CD4-positive, alpha-beta T cell (primary cell): ENCODE measurements at regions not wholly inside any gene's neighbourhood (a gene's known extent, or its start where the extent isn't known, plus 50 kb on each side); places are given as distances from the start of the nearest gene placed in this dataset.

Experiments
- ATAC-seq: fragments of 200-7000 bp; cut with Tn5 transposase; one replicate; pipeline ENCODE4 v1.10.0; 2022; ENCODE audit warnings: mild to moderate bottlenecking; ENCODE audit not compliant: poor library complexity
- CTCF ChIA-PET: fragments of 350-600 bp; sonication (Branson Sonifier 250); formaldehyde crosslinking; loops from one replicate; lab custom pipeline; 2021; ENCODE audit warnings: antibody characterized with exemption, inconsistent platforms; lab: Charles Lee
- POLR2A ChIA-PET: fragments of 350-600 bp; sonication (Branson Sonifier 250); formaldehyde crosslinking; loops from one replicate; lab custom pipeline; 2021; ENCODE audit warnings: antibody characterized with exemption, inconsistent platforms; lab: Charles Lee
- DNase-seq, 14 experiments: peaks; one replicate each; pipeline ENCODE4 v3.0.0-alpha.2; 2013 to 2020; ENCODE audit warnings: mixed read lengths in 2 of 14
- H3K27ac ChIP-seq, 2 donors: one replicate each; pipeline versions ENCODE4 v1.5.1 to v1.7.0; 2013; ENCODE audit warnings: low read length in 2 of 2, low read depth in 1 of 2, mild to moderate bottlenecking in 1 of 2
- H3K27me3 ChIP-seq, 2 experiments: 1 replicate in 1 of 2; 2 replicates in 1 of 2; pipeline versions ENCODE4 v1.6.1 to v1.7.0; 2013; ENCODE audit warnings: low read length in 2 of 2, control low read depth in 1 of 2, mild to moderate bottlenecking in 1 of 2, moderate library complexity in 1 of 2; ENCODE audit not compliant: insufficient read depth in 2 of 2, control insufficient read depth in 1 of 2
- H3K36me3 ChIP-seq: one replicate; pipeline ENCODE4 v1.6.1; 2013; ENCODE audit warnings: low read length, control low read depth; ENCODE audit not compliant: insufficient read depth
- H3K4me1 ChIP-seq: one replicate; pipeline ENCODE4 v1.6.1; 2013; ENCODE audit warnings: low read length, control low read depth; ENCODE audit not compliant: insufficient read depth
- H3K4me3 ChIP-seq: one replicate; pipeline ENCODE4 v1.5.1; 2013; ENCODE audit warnings: mild to moderate bottlenecking, low read length, moderate library complexity
- H3K9me3 ChIP-seq, 2 experiments: 1 replicate in 1 of 2; 2 replicates in 1 of 2; pipeline versions ENCODE4 v1.6.1 to v1.7.0; 2013; ENCODE audit warnings: low read length in 2 of 2, mild to moderate bottlenecking in 2 of 2, control low read depth in 1 of 2, moderate library complexity in 1 of 2; ENCODE audit not compliant: control insufficient read depth in 1 of 2, insufficient read depth in 1 of 2
- H3K27ac Mint-ChIP-seq: one replicate; pipeline ENCODE4 v1.8.0; 2020; ENCODE audit warnings: mixed read lengths
- H3K27me3 Mint-ChIP-seq: one replicate; pipeline ENCODE4 v1.8.0; 2021; ENCODE audit warnings: mixed read lengths
- H3K36me3 Mint-ChIP-seq: one replicate; pipeline ENCODE4 v1.8.0; 2021; ENCODE audit warnings: low read depth, mixed read lengths
- H3K4me1 Mint-ChIP-seq: one replicate; pipeline ENCODE4 v1.8.0; 2021; ENCODE audit warnings: low read depth, mixed read lengths
- H3K4me3 Mint-ChIP-seq: one replicate; pipeline ENCODE4 v1.8.0; 2020; ENCODE audit warnings: mild to moderate bottlenecking, mixed read lengths
- H3K9me3 Mint-ChIP-seq: one replicate; pipeline ENCODE4 v1.8.0; 2020; ENCODE audit warnings: mixed read lengths
- CTCF ChIP-seq: fragments of 200-600 bp; IDR thresholded peaks from one replicate; pipeline ENCODE4 v1.8.0; 2022; ENCODE audit warnings: antibody characterized with exemption, mild to moderate bottlenecking
- intact Hi-C, 2 experiments: fragments of 100-400 bp; cut with DNase I in 1 of 2; cut with micrococcal nuclease in 1 of 2; formaldehyde crosslinking; loops; one replicate each; pipeline versions ENCODE4 v1.15.1 to v1.9.0; 2023 to 2025; cut with DNase I, micrococcal nuclease

GRCh38 chr13:21879263-21879914 lies 208.5 kb downstream of the FGF9 start:
- TF ChIP-seq CTCF, result no peak
- ChIA-PET CTCF (no interaction called here), POLR2A (no interaction called here)
- ATAC-seq, result no peak
- Mint-ChIP-seq H3K4me3 (no peak overlapping the region), H3K4me1 (no peaks in the 10 kb centered on the region), H3K27me3 (peaks cover 10% of the 10 kb centered on the region), H3K36me3 (no peaks in the 10 kb centered on the region), H3K9me3 (no peaks in the 10 kb centered on the region), H3K27ac (no peak overlapping the region)
- H3K27ac ChIP-seq, result no peak overlapping the region
- DNase-seq, result no peak
- intact Hi-C loops, result no loop called here
- H3K9me3 ChIP-seq, result no peaks in the 10 kb centered on the region
- H3K4me3 ChIP-seq, result no peak overlapping the region
- no peaks in the 10 kb centered on the region for H3K36me3 ChIP-seq
- no peaks in the 10 kb centered on the region for H3K27me3 ChIP-seq
- H3K4me1 ChIP-seq, result no peaks in the 10 kb centered on the region

- no peaks in the 10 kb centered on the region for H3K9me3 Mint-ChIP-seq
- intact Hi-C loops, result no loop called here
- ATAC-seq, result no peak
Observed at GRCh38 chr13:21882766-21883165, 211.9 kb downstream of the FGF9 start.

GRCh38 chr13:21883713-21884112 lies 212.8 kb downstream of the FGF9 start:
- DNase-seq (no peak), ATAC-seq (no peak)
- intact Hi-C loops, result no loop called here
- Histone ChIP-seq H3K4me1 (no peaks in the 10 kb centered on the region), H3K27me3 (no peaks in the 10 kb centered on the region), H3K4me3 (no peak overlapping the region), H3K36me3 (no peaks in the 10 kb centered on the region), H3K9me3 (no peaks in the 10 kb centered on the region), H3K27ac (no peak overlapping the region)
- Mint-ChIP-seq H3K4me1 (no peaks in the 10 kb centered on the region), H3K36me3 (no peaks in the 10 kb centered on the region), H3K27me3 (peaks cover 29% of the 10 kb centered on the region), H3K9me3 (no peaks in the 10 kb centered on the region), H3K4me3 (no peak overlapping the region), H3K27ac (no peak overlapping the region)
- CTCF ChIA-PET, result no interaction called here
- POLR2A ChIA-PET, result no interaction called here
- no peak for TF ChIP-seq CTCF

More at GRCh38 chr13:21882766-21883165, 211.9 kb downstream of the FGF9 start:
- H3K4me3 ChIP-seq, result no peak overlapping the region
- H3K27me3 ChIP-seq, result no peaks in the 10 kb centered on the region
- Mint-ChIP-seq H3K4me1 (no peaks in the 10 kb centered on the region), H3K27ac (no peak overlapping the region), H3K27me3 (peaks cover 29% of the 10 kb centered on the region), H3K4me3 (no peak overlapping the region), H3K36me3 (no peaks in the 10 kb centered on the region)
- H3K4me1 ChIP-seq, result no peaks in the 10 kb centered on the region
- CTCF ChIA-PET, result no interaction called here
- H3K36me3 ChIP-seq, result no peaks in the 10 kb centered on the region
- H3K9me3 ChIP-seq, result no peaks in the 10 kb centered on the region
- no peak overlapping the region for H3K27ac ChIP-seq
- POLR2A ChIA-PET, result no interaction called here
- DNase-seq, result no peak
- no peak for TF ChIP-seq CTCF
